ENCODE measurements at regions not wholly inside any gene's neighbourhood (a gene's known extent, or its start where the extent isn't known, plus 50 kb on each side); places are given as distances from the start of the nearest gene placed in this dataset.

- TF ChIP-seq CTCF (IDR thresholded peaks at IDR 0.05; ENCODE audit: low read depth, low read length), result no peak
These were observed 455.2 kb downstream of the PLA2G4A start for GRCh38 chr1:187283984-187284383.

GRCh38 chr1:187294421-187295201 is 465.9 kb downstream of the PLA2G4A start:
- no peak overlapping the region for H3K4me3 ChIP-seq (ENCODE audit: low read depth, low read length)
- TF ChIP-seq CTCF (IDR thresholded peaks at IDR 0.05; ENCODE audit: low read depth, low read length), result no peak

More at GRCh38 chr1:187283984-187284383, 455.2 kb downstream of the PLA2G4A start:
- no peak overlapping the region for H3K4me3 ChIP-seq (ENCODE audit: low read depth, low read length)

GRCh38 chr1:187300081-187300480 is 471.3 kb downstream of the PLA2G4A start:
- TF ChIP-seq CTCF (IDR thresholded peaks at IDR 0.05; ENCODE audit: low read depth, low read length), result no peak
- no peak overlapping the region for H3K4me3 ChIP-seq (ENCODE audit: low read depth, low read length)

GRCh38 chr1:187306710-187307415 is 478.1 kb downstream of the PLA2G4A start:
- no peak for TF ChIP-seq CTCF (IDR thresholded peaks at IDR 0.05; ENCODE audit: low read depth, low read length)
- no peak overlapping the region for H3K4me3 ChIP-seq (ENCODE audit: low read depth, low read length)

GRCh38 chr1:187310038-187310631 is 481.4 kb downstream of the PLA2G4A start:
- no peak overlapping the region for H3K4me3 ChIP-seq (ENCODE audit: low read depth, low read length)
- TF ChIP-seq CTCF (IDR thresholded peaks at IDR 0.05; ENCODE audit: low read depth, low read length), result no peak

- no peak overlapping the region for H3K4me3 ChIP-seq (ENCODE audit: low read depth, low read length)
- TF ChIP-seq CTCF (IDR thresholded peaks at IDR 0.05; ENCODE audit: low read depth, low read length), result no peak
These were observed 484.4 kb downstream of the PLA2G4A start for GRCh38 chr1:187313115-187313514.

- no peak for TF ChIP-seq CTCF (IDR thresholded peaks at IDR 0.05; ENCODE audit: low read depth, low read length)
These were observed 497.8 kb downstream of the PLA2G4A start for GRCh38 chr1:187326557-187326956.

More at GRCh38 chr1:187326557-187326956, 497.8 kb downstream of the PLA2G4A start:
- H3K4me3 ChIP-seq (ENCODE audit: low read depth, low read length), result no peak overlapping the region

All from WI38 (cell line).